Upper lobe of left lung (tissue), 6 donors: ENCODE measurements at regions not wholly inside any gene's neighbourhood (a gene's known extent, or its start where the extent isn't known, plus 50 kb on each side); places are given as distances from the start of the nearest gene placed in this dataset.

Source experiments
- ATAC-seq, 2 donors: fragments of 200-7000 bp; cut with Tn5 transposase; one replicate each; pipeline ENCODE4 v1.9.1; 2022; ENCODE audit warnings: mild to moderate bottlenecking in 2 of 2, moderate library complexity in 2 of 2; ENCODE audit not compliant: low FRiP score in 2 of 2
- DNase-seq, 2 donors: peaks; one replicate each; pipeline ENCODE4 v3.0.0-alpha.2; 2019 to 2020
- H3K27ac ChIP-seq, 4 donors: fragments of 200-600 bp; sonication (generic); one replicate each; pipeline ENCODE4 v1.5.1; 2016 to 2019
- H3K27me3 ChIP-seq, 4 donors: fragments of 200-600 bp; sonication (generic); one replicate each; pipeline ENCODE4 v1.5.1; 2017 to 2019
- H3K36me3 ChIP-seq, 4 donors: fragments of 200-600 bp; sonication (generic); one replicate each; pipeline ENCODE4 v1.5.1; 2016 to 2019
- H3K4me1 ChIP-seq, 4 donors: fragments of 200-600 bp; sonication (generic); one replicate each; pipeline ENCODE4 v1.5.1; 2018 to 2019
- H3K4me3 ChIP-seq, 4 donors: fragments of 200-600 bp; sonication (generic); one replicate each; pipeline ENCODE4 v1.5.1; 2017 to 2019; ENCODE audit warnings: mild to moderate bottlenecking in 2 of 4, moderate library complexity in 1 of 4
- H3K9me3 ChIP-seq, 4 donors: fragments of 200-600 bp; sonication (generic); one replicate each; pipeline ENCODE4 v1.5.1; 2018 to 2019
- EP300 ChIP-seq, 4 donors: sonication (generic); formaldehyde crosslinking; IDR thresholded peaks; one replicate each; pipeline ENCODE4 v1.5.1; 2017; ENCODE audit warnings: antibody characterized with exemption in 4 of 4, control low read depth in 2 of 4
- POLR2A ChIP-seq, 4 donors: fragments of 450-650 bp; IDR thresholded peaks; one replicate each; pipeline ENCODE4 v1.5.1; 2016 to 2017; ENCODE audit warnings: antibody characterized with exemption in 4 of 4, mild to moderate bottlenecking in 2 of 4
- POLR2AphosphoS5 ChIP-seq, 2 donors: sonication (generic); formaldehyde crosslinking; IDR thresholded peaks; one replicate each; pipeline ENCODE4 v1.5.1; 2017; ENCODE audit warnings: antibody characterized with exemption in 2 of 2
- WGBS, 2 donors: methylation state at CpG; one replicate each; pipeline ENCODE4 v1.1.5; 2017 to 2018; 5-methylcytosine and 5-hydroxymethylcytosine counted together
- TF ChIP-seq, protein P1 (sequence below), 6 experiments: fragments of 450-650 bp in 4 of 6; fragments of 200-600 bp in 2 of 6; sonication (generic) in 2 of 6; IDR thresholded peaks; one replicate each; pipeline ENCODE4 v1.5.1; 2016 to 2019; ENCODE audit warnings: antibody characterized with exemption in 6 of 6
- donor health status: DM: no; HTN: no; CAD: no; lungs with moderate emphysema.
- donor health status: DM: no; HTN: yes; CAD: no; lungs with severe emphysema.

DNA sequence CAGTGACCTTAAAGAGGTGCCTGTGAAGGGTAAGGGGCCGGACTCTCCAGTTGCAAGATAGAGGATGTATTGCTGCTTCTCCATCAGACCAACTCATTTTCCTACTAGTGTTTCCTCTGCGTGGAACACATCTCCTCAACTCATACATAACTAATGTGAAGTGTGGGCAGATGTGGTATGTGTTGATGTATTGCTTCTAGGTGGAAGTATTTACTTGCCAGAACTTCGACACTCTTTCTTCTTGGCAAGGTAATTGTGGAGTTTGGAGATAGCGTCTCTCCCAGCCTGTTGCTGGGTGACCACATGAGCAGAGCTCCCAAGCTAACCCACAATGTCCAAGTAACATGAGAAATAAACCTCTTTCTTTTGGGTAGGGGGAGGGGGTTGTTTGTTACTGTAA, 456.9 kb downstream of the DYNC2H1 start:
- ATAC-seq (no peak), DNase-seq (no peak)
- H3K4me3 ChIP-seq, result no peak overlapping the region
- H3K4me1 ChIP-seq, result no peaks in the 10 kb centered on the region
- TF ChIP-seq POLR2A (IDR thresholded peaks at IDR 0.05) (no peak), POLR2AphosphoS5 (IDR thresholded peaks at IDR 0.05) (no peak), EP300 (IDR thresholded peaks at IDR 0.05) (no peak)
- TF ChIP-seq, protein P1, sequence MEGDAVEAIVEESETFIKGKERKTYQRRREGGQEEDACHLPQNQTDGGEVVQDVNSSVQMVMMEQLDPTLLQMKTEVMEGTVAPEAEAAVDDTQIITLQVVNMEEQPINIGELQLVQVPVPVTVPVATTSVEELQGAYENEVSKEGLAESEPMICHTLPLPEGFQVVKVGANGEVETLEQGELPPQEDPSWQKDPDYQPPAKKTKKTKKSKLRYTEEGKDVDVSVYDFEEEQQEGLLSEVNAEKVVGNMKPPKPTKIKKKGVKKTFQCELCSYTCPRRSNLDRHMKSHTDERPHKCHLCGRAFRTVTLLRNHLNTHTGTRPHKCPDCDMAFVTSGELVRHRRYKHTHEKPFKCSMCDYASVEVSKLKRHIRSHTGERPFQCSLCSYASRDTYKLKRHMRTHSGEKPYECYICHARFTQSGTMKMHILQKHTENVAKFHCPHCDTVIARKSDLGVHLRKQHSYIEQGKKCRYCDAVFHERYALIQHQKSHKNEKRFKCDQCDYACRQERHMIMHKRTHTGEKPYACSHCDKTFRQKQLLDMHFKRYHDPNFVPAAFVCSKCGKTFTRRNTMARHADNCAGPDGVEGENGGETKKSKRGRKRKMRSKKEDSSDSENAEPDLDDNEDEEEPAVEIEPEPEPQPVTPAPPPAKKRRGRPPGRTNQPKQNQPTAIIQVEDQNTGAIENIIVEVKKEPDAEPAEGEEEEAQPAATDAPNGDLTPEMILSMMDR (IDR thresholded peaks at IDR 0.05), result no peak
- no peaks in the 10 kb centered on the region for H3K9me3 ChIP-seq
- no peak overlapping the region for H3K27ac ChIP-seq
- H3K36me3 ChIP-seq, result no peaks in the 10 kb centered on the region
- WGBS, 2 donors, result 71 to 80% methylated on average over 4 of the region's 4 CpGs
- H3K27me3 ChIP-seq, result no peaks in the 10 kb centered on the region

DNA sequence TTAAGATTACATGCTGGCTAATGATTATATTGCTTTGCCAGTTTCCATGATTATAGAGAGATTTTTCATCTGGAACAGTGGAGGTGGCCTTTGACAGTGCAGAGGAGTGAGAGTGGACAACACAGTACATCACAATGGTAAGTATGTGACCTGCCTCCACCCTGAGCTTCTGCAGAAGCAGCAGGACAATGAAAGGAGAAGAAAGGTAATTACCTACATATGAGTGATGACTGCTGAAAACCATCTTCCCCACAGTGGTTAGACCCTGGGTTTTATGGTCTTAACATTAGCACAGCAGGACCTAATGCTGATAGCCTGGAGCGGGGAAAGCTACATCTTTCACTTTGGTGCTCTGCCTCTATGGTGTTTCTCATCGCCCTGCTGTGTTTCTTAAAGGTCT, 454.7 kb upstream of the DDI1 start:
- TF ChIP-seq, protein P1 (IDR thresholded peaks at IDR 0.05), result no peak
- TF ChIP-seq EP300 (IDR thresholded peaks at IDR 0.05) (no peak), POLR2A (IDR thresholded peaks at IDR 0.05) (no peak), POLR2AphosphoS5 (IDR thresholded peaks at IDR 0.05) (no peak)
- no peaks in the 10 kb centered on the region for H3K4me1 ChIP-seq
- no peaks in the 10 kb centered on the region for H3K9me3 ChIP-seq
- H3K36me3 ChIP-seq, result no peaks in the 10 kb centered on the region
- whole genome bisulfite sequencing, 2 donors, result 58 to 81% methylated on average over 2 of the region's 2 CpGs
- no peaks in the 10 kb centered on the region for H3K27me3 ChIP-seq
- no peak overlapping the region for H3K4me3 ChIP-seq
- H3K27ac ChIP-seq, result no peak overlapping the region
- ATAC-seq (no peak), DNase-seq (no peak)

DNA sequence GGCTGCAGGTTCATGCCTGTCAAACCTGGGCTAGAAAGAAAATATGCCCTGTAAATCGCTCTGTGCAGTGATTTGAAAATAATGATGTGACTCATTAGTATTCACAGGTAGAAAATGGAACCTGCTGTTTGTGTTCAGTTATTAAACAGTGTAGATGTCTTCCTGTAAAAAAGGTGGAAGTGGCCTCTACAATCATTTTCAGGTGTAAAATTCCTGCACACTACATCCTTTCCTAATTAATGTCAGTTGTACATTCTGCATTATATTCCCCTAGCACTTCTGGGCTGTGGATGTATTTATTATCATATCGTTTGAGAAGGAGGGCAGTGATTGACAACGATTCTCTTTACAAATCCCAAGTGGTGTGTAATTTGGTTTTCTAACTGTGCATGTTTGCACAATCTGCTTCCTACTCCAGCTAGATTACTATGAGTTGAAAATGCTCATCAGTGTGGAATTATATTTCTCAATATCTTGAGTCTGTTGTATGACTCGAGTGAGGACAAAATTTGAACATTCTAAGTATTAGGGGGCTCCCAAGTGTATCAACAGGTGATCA, 454.0 kb upstream of the DDI1 start:
- no peak for DNase-seq
- H3K4me3 ChIP-seq, result no peak overlapping the region
- no peak for TF ChIP-seq POLR2A (IDR thresholded peaks at IDR 0.05)
- TF ChIP-seq, protein P1 (IDR thresholded peaks at IDR 0.05), result no peak
- no peaks in the 10 kb centered on the region for H3K36me3 ChIP-seq
- WGBS, 2 donors, result 75 to 78% methylated on average over 4 of the region's 4 CpGs
- H3K9me3 ChIP-seq, result no peaks in the 10 kb centered on the region
- no peaks in the 10 kb centered on the region for H3K27me3 ChIP-seq
- H3K27ac ChIP-seq, result no peak overlapping the region
- no peaks in the 10 kb centered on the region for H3K4me1 ChIP-seq
- ATAC-seq, result no peak

DNA sequence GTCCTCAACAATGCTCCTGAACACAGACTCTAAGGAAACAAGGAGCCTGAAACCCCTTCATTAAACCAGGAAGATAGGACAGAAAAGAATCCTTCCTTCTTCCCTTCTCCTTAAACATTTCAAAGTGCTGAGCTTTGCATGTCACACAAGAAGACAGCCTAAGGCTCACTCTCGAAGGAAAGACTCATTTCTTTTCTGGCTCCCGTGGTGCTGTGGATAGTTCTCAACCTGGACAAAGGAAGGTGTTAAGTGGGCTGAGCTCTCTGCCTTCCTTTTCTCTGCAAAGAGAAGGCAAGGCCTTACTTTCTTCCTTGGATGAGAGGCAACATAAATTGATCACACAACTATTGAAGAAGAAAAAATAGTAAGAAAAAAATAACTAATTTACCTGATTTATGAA, 452.4 kb upstream of the DDI1 start:
- DNase-seq, result no peak
- TF ChIP-seq, protein P1 (IDR thresholded peaks at IDR 0.05), result no peak
- TF ChIP-seq POLR2AphosphoS5 (IDR thresholded peaks at IDR 0.05) (no peak), POLR2A (IDR thresholded peaks at IDR 0.05) (no peak), EP300 (IDR thresholded peaks at IDR 0.05) (no peak)
- WGBS, 2 donors, result 66 to 72% methylated on average over 2 of the region's 2 CpGs
- no peaks in the 10 kb centered on the region for H3K9me3 ChIP-seq
- no peaks in the 10 kb centered on the region for H3K36me3 ChIP-seq
- no peaks in the 10 kb centered on the region for H3K4me1 ChIP-seq
- H3K27me3 ChIP-seq, result no peaks in the 10 kb centered on the region
- no peak overlapping the region for H3K4me3 ChIP-seq
- no peak for ATAC-seq
- H3K27ac ChIP-seq, result no peak overlapping the region

DNA sequence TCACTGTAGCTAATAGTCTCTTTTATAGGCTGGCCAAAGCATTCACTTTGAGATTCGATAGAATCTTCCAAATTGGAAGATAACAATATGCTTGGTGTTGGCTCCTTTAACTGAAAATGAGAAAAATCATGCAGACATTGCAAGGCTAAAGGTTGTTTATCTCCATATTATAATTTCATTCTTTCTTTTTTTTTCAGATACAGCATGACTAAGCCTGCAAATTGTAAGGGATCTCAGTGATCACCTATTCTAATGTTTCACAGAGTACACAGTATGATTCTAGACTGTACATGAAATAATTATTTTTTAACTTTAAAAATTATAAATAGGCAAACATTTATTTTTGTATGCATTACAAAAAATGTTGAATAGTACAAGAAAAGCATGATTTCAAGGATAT, 451.7 kb upstream of the DDI1 start:
- H3K9me3 ChIP-seq, result no peaks in the 10 kb centered on the region
- H3K4me3 ChIP-seq, result no peak overlapping the region
- no peak for ATAC-seq
- H3K27ac ChIP-seq, result no peak overlapping the region
- no peak for DNase-seq
- no peaks in the 10 kb centered on the region for H3K27me3 ChIP-seq
- no peaks in the 10 kb centered on the region for H3K36me3 ChIP-seq
- 76 to 85% methylated on average over 1 of the region's 1 CpG for WGBS, 2 donors
- no peaks in the 10 kb centered on the region for H3K4me1 ChIP-seq
- TF ChIP-seq, protein P1 (IDR thresholded peaks at IDR 0.05), result no peak
- TF ChIP-seq EP300 (IDR thresholded peaks at IDR 0.05), result no peak
- no peak for TF ChIP-seq POLR2A (IDR thresholded peaks at IDR 0.05)
- no peak for TF ChIP-seq POLR2AphosphoS5 (IDR thresholded peaks at IDR 0.05)
